Endothelial cell of umbilical vein (primary cell): ENCODE measurements at regions not wholly inside any gene's neighbourhood (a gene's known extent, or its start where the extent isn't known, plus 50 kb on each side); places are given as distances from the start of the nearest gene placed in this dataset.

Experiments used
- BruUV-seq: library from RNA; stranded (reverse); fragments of 400-500 nt; replicated peaks from 2 replicates; lab custom pipeline; 2021; lab: Mats Ljungman, UMichigan
- CTCF ChIA-PET: fragments of 300-600, 350-600 bp; sonication (Branson Sonifier 250); formaldehyde crosslinking; loops from one replicate; lab custom pipeline; 2021; ENCODE audit warnings: antibody characterized with exemption, inconsistent platforms; lab: Charles Lee
- POLR2A ChIA-PET: fragments of 300-600, 350-600 bp; sonication (Branson Sonifier 250); formaldehyde crosslinking; loops from one replicate; lab custom pipeline; 2021; ENCODE audit warnings: antibody characterized with exemption, inconsistent platforms; lab: Charles Lee
- DNase-seq: peaks from one replicate; pipeline ENCODE4 v3.0.0-alpha.2; 2011; ENCODE audit warnings: low read depth, low spot score
- FAIRE-seq: peaks from 2 replicates; lab custom pipeline; 2011; peaks lifted over from hg19 to GRCh38; lab: Jason Lieb, UNC
- H2AFZ ChIP-seq: 2 replicates; pipeline ENCODE4 v1.6.0; 2012; ENCODE audit warnings: low read depth, low read length, control low read depth, inconsistent platforms
- H3K27ac ChIP-seq: 2 replicates; pipeline ENCODE4 v1.5.1; 2011; ENCODE audit warnings: low read depth, mild to moderate bottlenecking, control low read depth, low read length, moderate library complexity; ENCODE audit not compliant: insufficient read depth
- H3K27me3 ChIP-seq, 2 experiments: 2 replicates each; pipeline versions ENCODE4 v1.6.0 to v1.6.1; 2011; ENCODE audit warnings: low read length in 2 of 2, mixed read lengths in 1 of 2; ENCODE audit not compliant: control insufficient read depth in 2 of 2, insufficient read depth in 2 of 2
- H3K36me3 ChIP-seq, 2 experiments: 2 replicates in 1 of 2; 3 replicates in 1 of 2; pipeline ENCODE4 v1.5.1; 2011; ENCODE audit warnings: low read length in 2 of 2, mild to moderate bottlenecking in 1 of 2, moderate library complexity in 1 of 2; ENCODE audit not compliant: control insufficient read depth in 2 of 2, insufficient read depth in 2 of 2; ENCODE audit errors: extremely low read depth in 1 of 2
- H3K4me1 ChIP-seq: 3 replicates; pipeline ENCODE4 v1.5.1; 2011; ENCODE audit warnings: mild to moderate bottlenecking, low read length; ENCODE audit not compliant: control insufficient read depth, insufficient read depth; ENCODE audit errors: extremely low read depth
- H3K4me2 ChIP-seq: 2 replicates; pipeline ENCODE4 v1.6.1; 2011; ENCODE audit warnings: low read length, control low read depth, mixed read lengths; ENCODE audit not compliant: insufficient read depth
- H3K4me3 ChIP-seq, 3 experiments: fragments of 200-600 bp in 1 of 3; sonication (generic), shearing (Covaris generic) in 1 of 3; replicated peaks in 1 of 3; 2 replicates each; pipeline ENCODE4 v1.5.1; 2011 to 2016; ENCODE audit warnings: control low read depth in 3 of 3, low read length in 3 of 3, mild to moderate bottlenecking in 2 of 3, inconsistent platforms in 1 of 3, low read depth in 1 of 3, moderate library complexity in 1 of 3; ENCODE audit not compliant: insufficient read depth in 1 of 3
- H3K79me2 ChIP-seq: 2 replicates; pipeline ENCODE4 v1.6.0; 2012; ENCODE audit warnings: low read length, inconsistent platforms; ENCODE audit not compliant: control insufficient read depth, insufficient read depth
- H3K9ac ChIP-seq: replicated peaks from 2 replicates; pipeline ENCODE3; 2011; ENCODE audit warnings: low read length, control low read depth; ENCODE audit not compliant: insufficient read depth; ENCODE audit errors: extremely low read depth
- H3K9me1 ChIP-seq: replicated peaks from 3 replicates; pipeline ENCODE4 v1.6.0; 2011; ENCODE audit warnings: mild to moderate bottlenecking, low read length; ENCODE audit not compliant: control insufficient read depth, insufficient read depth; ENCODE audit errors: extremely low read depth
- H3K9me3 ChIP-seq: replicated peaks from 2 replicates; pipeline ENCODE4 v1.5.1; 2012; ENCODE audit warnings: low read length, inconsistent platforms; ENCODE audit not compliant: control insufficient read depth, insufficient read depth
- H4K20me1 ChIP-seq: replicated peaks from 2 replicates; pipeline ENCODE3; 2011; ENCODE audit warnings: mild to moderate bottlenecking, low read length; ENCODE audit not compliant: control insufficient read depth, insufficient read depth; ENCODE audit errors: extremely low read depth
- CTCF ChIP-seq, 2 donors: IDR thresholded peaks; 1 replicate in 1 of 2; 2 replicates in 1 of 2; pipeline ENCODE4 v1.5.1; 2011; ENCODE audit warnings: low read length in 2 of 2, mild to moderate bottlenecking in 2 of 2, moderate library complexity in 2 of 2, control low read depth in 1 of 2, inconsistent platforms in 1 of 2, low read depth in 1 of 2; ENCODE audit not compliant: insufficient read depth in 1 of 2; ENCODE audit errors: extremely low read depth in 1 of 2
- EZH2 ChIP-seq: IDR thresholded peaks from 2 replicates; pipeline ENCODE4 v1.6.1; 2012; ENCODE audit warnings: borderline replicate concordance, low read depth, mild to moderate bottlenecking, moderate library complexity, low read length, inconsistent platforms; ENCODE audit not compliant: severe bottlenecking
- FOS ChIP-seq: IDR thresholded peaks from 2 replicates; pipeline ENCODE4 v1.6.1; 2011; ENCODE audit warnings: mild to moderate bottlenecking, low read length, moderate library complexity, borderline replicate concordance; ENCODE audit not compliant: insufficient read depth
- GATA2 ChIP-seq: IDR thresholded peaks from 2 replicates; pipeline ENCODE4 v1.7.0; 2011; ENCODE audit warnings: low read depth, mild to moderate bottlenecking, moderate library complexity, mixed read lengths, low read length; ENCODE audit not compliant: insufficient read length, insufficient read depth
- JUN ChIP-seq: IDR thresholded peaks from 2 replicates; pipeline ENCODE4 v1.6.1; 2011; ENCODE audit warnings: borderline replicate concordance, low read depth; ENCODE audit not compliant: insufficient read length, insufficient read depth
- MAX ChIP-seq: IDR thresholded peaks from 2 replicates; pipeline ENCODE4 v1.6.1; 2011; ENCODE audit not compliant: insufficient read depth, insufficient read length
- MYC ChIP-seq: IDR thresholded peaks from one replicate; pipeline ENCODE4 v1.6.1; 2011; ENCODE audit warnings: mild to moderate bottlenecking, low read depth, low read length
- POLR2A ChIP-seq: IDR thresholded peaks from 2 replicates; pipeline ENCODE4 v1.6.1; 2012; ENCODE audit warnings: low read depth, mild to moderate bottlenecking, control low read depth, low read length
- POLR2AphosphoS5 ChIP-seq: IDR thresholded peaks from 2 replicates; pipeline ENCODE4 v1.6.1; 2012; ENCODE audit warnings: low read depth, mild to moderate bottlenecking, control low read depth, low read length, moderate library complexity; ENCODE audit not compliant: insufficient read depth
- dilution Hi-C: fragments of 300-500 bp; cut with MboI; formaldehyde crosslinking; loops from one replicate; pipeline ENCODE4 v1.15.0; 2019; ENCODE audit warnings: low sequenced_read_pairs; ENCODE audit not compliant: extremely low pct_ligation_motif_present
- intact Hi-C: fragments of 100-400 bp; cut with micrococcal nuclease; formaldehyde crosslinking; loops from one replicate; pipeline ENCODE4 v1.10.0; 2022

- H3K9ac ChIP-seq, result no peak overlapping the region
- no peaks in the 10 kb centered on the region for H3K79me2 ChIP-seq
- no peak overlapping the region for H3K4me3 ChIP-seq
- H3K9me3 ChIP-seq, result no peaks in the 10 kb centered on the region
- no peaks in the 10 kb centered on the region for H3K9me1 ChIP-seq
- no TSS peak for BruUV-seq
- TF ChIP-seq FOS (no peak), POLR2A (no peak), GATA2 (no peak), EZH2 (no peak), MYC (no peak), POLR2AphosphoS5 (no peak), JUN (no peak), MAX (no peak)
- H4K20me1 ChIP-seq, result no peaks in the 10 kb centered on the region
- no peak overlapping the region for H3K27ac ChIP-seq
- no peaks in the 10 kb centered on the region for H3K36me3 ChIP-seq
- dilution Hi-C loops (no loop called here), intact Hi-C loops (no loop called here)
- H3K27me3 ChIP-seq, result peaks cover 4 to 12% of the 10 kb centered on the region in 2 experiments
- POLR2A ChIA-PET, result no interaction called here
- CTCF ChIA-PET, result no interaction called here
- no peaks in the 10 kb centered on the region for H3K4me1 ChIP-seq
- no peak overlapping the region for H2AFZ ChIP-seq
- DNase-seq (no peak), FAIRE-seq (no peak)
- H3K4me2 ChIP-seq, result no peak overlapping the region
Observed at GRCh38 chr10:33612116-33612515, 277.6 kb upstream of the NRP1 start.

GRCh38 chr10:33611423-33611822 lies 277.0 kb upstream of the NRP1 start:
- H3K9ac ChIP-seq, result no peak overlapping the region
- ChIA-PET CTCF (no interaction called here), POLR2A (no interaction called here)
- H3K4me1 ChIP-seq, result no peaks in the 10 kb centered on the region
- no peak overlapping the region for H2AFZ ChIP-seq
- FAIRE-seq (no peak), DNase-seq (no peak)
- no TSS peak for BruUV-seq
- peaks cover 2 to 12% of the 10 kb centered on the region in 2 experiments for H3K27me3 ChIP-seq
- no peaks in the 10 kb centered on the region for H4K20me1 ChIP-seq
- no peak for TF ChIP-seq EZH2
- TF ChIP-seq CTCF (IDR thresholded peaks at IDR 0.05; ENCODE audit: extremely low read depth in 1 of 2, insufficient read depth in 1 of 2, low read depth in 1 of 2, low read length in 2 of 2), result no peak
- no peak for TF ChIP-seq FOS
- no peak overlapping the region for H3K4me3 ChIP-seq
- no peaks in the 10 kb centered on the region for H3K9me3 ChIP-seq
- H3K79me2 ChIP-seq, result no peaks in the 10 kb centered on the region
- intact Hi-C loops, result no loop called here
- no peak overlapping the region for H3K27ac ChIP-seq
- dilution Hi-C loops, result no loop called here
- H3K36me3 ChIP-seq, result no peaks in the 10 kb centered on the region
- no peaks in the 10 kb centered on the region for H3K9me1 ChIP-seq
- H3K4me2 ChIP-seq, result no peak overlapping the region
